PC-9 (cell line): ENCODE measurements at regions not wholly inside any gene's neighbourhood (a gene's known extent, or its start where the extent isn't known, plus 50 kb on each side); places are given as distances from the start of the nearest gene placed in this dataset.

Experiments used
- BruUV-seq: library from RNA; stranded (reverse); fragments of 400-500 nt; replicated peaks from 2 replicates; lab custom pipeline; 2021; lab: Mats Ljungman, UMichigan
- CTCF ChIA-PET: fragments of 300-600 bp; sonication (Branson Sonifier 250); formaldehyde crosslinking; loops from one replicate; lab custom pipeline; 2022; ENCODE audit warnings: antibody characterized with exemption; lab: Charles Lee
- POLR2A ChIA-PET: fragments of 300-600 bp; sonication (Branson Sonifier 250); formaldehyde crosslinking; loops from one replicate; lab custom pipeline; 2022; ENCODE audit warnings: antibody characterized with exemption; ENCODE audit not compliant: unreplicated experiment; lab: Charles Lee
- DNase-seq, 2 experiments: peaks; one replicate each; pipeline versions ENCODE4 v3.0.0 to v3.0.0-alpha.2; 2015 to 2022; ENCODE audit warnings: mixed read lengths in 1 of 2
- H2AFZ ChIP-seq: fragments of 200-600 bp; sonication (generic); 2 replicates; pipeline ENCODE4 v1.8.1; 2017; ENCODE audit warnings: antibody characterized with exemption
- H3F3A ChIP-seq: fragments of 200-600 bp; sonication (generic); 2 replicates; pipeline ENCODE4 v1.8.1; 2017; ENCODE audit warnings: antibody characterized with exemption, mild to moderate bottlenecking, low read depth; ENCODE audit not compliant: insufficient read depth
- H3K27ac ChIP-seq: fragments of 200-600 bp; sonication (generic); 2 replicates; pipeline ENCODE4 v1.6.1; 2016; ENCODE audit warnings: mixed run types
- H3K27me3 ChIP-seq: fragments of 200-600 bp; sonication (generic); 2 replicates; pipeline ENCODE4 v1.6.1; 2016; ENCODE audit warnings: low read depth, mixed run types; ENCODE audit not compliant: insufficient read depth
- H3K36me3 ChIP-seq: fragments of 200-600 bp; sonication (generic); 2 replicates; pipeline ENCODE4 v1.6.1; 2016; ENCODE audit warnings: low read depth, mixed run types
- H3K4me1 ChIP-seq: fragments of 200-600 bp; sonication (generic); replicated peaks from 2 replicates; pipeline ENCODE4 v1.6.1; 2016; ENCODE audit warnings: mixed run types; ENCODE audit not compliant: insufficient read depth
- H3K4me2 ChIP-seq: fragments of 200-600 bp; sonication (generic); 2 replicates; pipeline ENCODE4 v1.6.1; 2017; ENCODE audit warnings: mixed run types
- H3K4me3 ChIP-seq: fragments of 200-600 bp; sonication (generic); 2 replicates; pipeline ENCODE4 v1.6.1; 2016; ENCODE audit warnings: mixed run types
- H3K79me2 ChIP-seq: fragments of 200-600 bp; sonication (generic); 2 replicates; pipeline ENCODE4 v1.6.1; 2017; ENCODE audit warnings: low read depth, mixed run types
- H3K9me2 ChIP-seq: fragments of 200-600 bp; sonication (generic); 2 replicates; pipeline ENCODE4 v1.8.1; 2017; ENCODE audit warnings: mild to moderate bottlenecking; ENCODE audit not compliant: insufficient read depth
- H3K9me3 ChIP-seq: fragments of 200-600 bp; sonication (generic); 2 replicates; pipeline ENCODE4 v1.8.1; 2016; ENCODE audit warnings: low read depth; ENCODE audit not compliant: insufficient read depth
- H4K20me1 ChIP-seq: fragments of 200-600 bp; sonication (generic); 2 replicates; pipeline ENCODE4 v1.8.1; 2017; ENCODE audit not compliant: insufficient read depth
- CTCF ChIP-seq: fragments of 200-600 bp; sonication (generic); conservative IDR thresholded peaks from 2 replicates; pipeline ENCODE4 v1.6.1; 2017; ENCODE audit warnings: mixed run types, antibody characterized with exemption, mild to moderate bottlenecking, moderate library complexity
- EZH2 ChIP-seq: fragments of 200-600 bp; sonication (generic); IDR thresholded peaks from 2 replicates; pipeline ENCODE4 v1.8.0; 2017; ENCODE audit warnings: antibody characterized with exemption, low read depth
- intact Hi-C: fragments of 100-400 bp; cut with micrococcal nuclease; formaldehyde crosslinking; loops from one replicate; pipeline ENCODE4 v1.10.0; 2022; ENCODE audit not compliant: unreplicated experiment

GRCh38 chr18:51998066-51998465 lies 341.9 kb upstream of the DCC start:
- Histone ChIP-seq H3K9me2 (no peaks in the 10 kb centered on the region; the same call in 1 of the 2 replicates), H3K36me3 (no peaks in the 10 kb centered on the region), H3F3A (no peaks in the 10 kb centered on the region), H2AFZ (no peak overlapping the region), H3K4me2 (no peak overlapping the region), H4K20me1 (no peaks in the 10 kb centered on the region), H3K27ac (no peak overlapping the region), H3K4me3 (no peak overlapping the region), H3K4me1 (no peaks in the 10 kb centered on the region), H3K79me2 (no peaks in the 10 kb centered on the region), H3K9me3 (no peaks in the 10 kb centered on the region), H3K27me3 (no peaks in the 10 kb centered on the region)
- no peak for DNase-seq
- POLR2A ChIA-PET: no interaction called here
- TF ChIP-seq EZH2: no peak
- no peak for TF ChIP-seq CTCF
- intact Hi-C loops: no loop called here
- CTCF ChIA-PET: no interaction called here
- BruUV-seq: no TSS peak

- H4K20me1 ChIP-seq: no peaks in the 10 kb centered on the region
- no peaks in the 10 kb centered on the region for H3K9me3 ChIP-seq
- CTCF ChIA-PET: no interaction called here
- POLR2A ChIA-PET: no interaction called here
- intact Hi-C loops: no loop called here
- no peak overlapping the region for H3K4me3 ChIP-seq
- no peak overlapping the region for H3K27ac ChIP-seq
- TF ChIP-seq CTCF: no peak
- no peak for TF ChIP-seq EZH2
- no TSS peak for BruUV-seq
- no peaks in the 10 kb centered on the region for H3K79me2 ChIP-seq
- no peak overlapping the region for H3K4me2 ChIP-seq
- H3K9me2 ChIP-seq: no peaks in the 10 kb centered on the region
- DNase-seq: no peak
- no peaks in the 10 kb centered on the region for H3K27me3 ChIP-seq
- no peaks in the 10 kb centered on the region for H3F3A ChIP-seq
- H2AFZ ChIP-seq: no peak overlapping the region
- no peaks in the 10 kb centered on the region for H3K36me3 ChIP-seq
- H3K4me1 ChIP-seq: no peaks in the 10 kb centered on the region
These were observed 341.3 kb upstream of the DCC start for GRCh38 chr18:51998711-51999110.

GRCh38 chr18:51999351-51999750 lies 340.6 kb upstream of the DCC start:
- Histone ChIP-seq H3K9me2 (no peaks in the 10 kb centered on the region), H3K27ac (no peak overlapping the region), H3K4me2 (no peak overlapping the region), H3K36me3 (no peaks in the 10 kb centered on the region), H3F3A (no peaks in the 10 kb centered on the region), H3K4me3 (no peak overlapping the region), H3K4me1 (no peaks in the 10 kb centered on the region), H4K20me1 (no peaks in the 10 kb centered on the region), H2AFZ (no peak overlapping the region), H3K79me2 (no peaks in the 10 kb centered on the region), H3K27me3 (no peaks in the 10 kb centered on the region), H3K9me3 (no peaks in the 10 kb centered on the region)
- no peak for DNase-seq
- CTCF ChIA-PET: no interaction called here
- TF ChIP-seq EZH2 (no peak), CTCF (no peak)
- intact Hi-C loops: no loop called here
- POLR2A ChIA-PET: no interaction called here
- BruUV-seq: no TSS peak
